Erythroblast (primary cell): ENCODE measurements at regions not wholly inside any gene's neighbourhood (a gene's known extent, or its start where the extent isn't known, plus 50 kb on each side); places are given as distances from the start of the nearest gene placed in this dataset.

Experiments
- DNase-seq, 2 experiments: peaks; one replicate each; lab custom pipeline; 2025; lab: John Stamatoyannopoulos, UW
- GATA1 ChIP-seq: IDR thresholded peaks from 2 replicates; pipeline ENCODE4 v1.6.1; 2011; ENCODE audit warnings: low read depth, mild to moderate bottlenecking, control low read depth, low read length, moderate library complexity
- POLR2A ChIP-seq: IDR thresholded peaks from 2 replicates; pipeline ENCODE4 v1.6.1; 2011; ENCODE audit warnings: mild to moderate bottlenecking, low read length

DNA sequence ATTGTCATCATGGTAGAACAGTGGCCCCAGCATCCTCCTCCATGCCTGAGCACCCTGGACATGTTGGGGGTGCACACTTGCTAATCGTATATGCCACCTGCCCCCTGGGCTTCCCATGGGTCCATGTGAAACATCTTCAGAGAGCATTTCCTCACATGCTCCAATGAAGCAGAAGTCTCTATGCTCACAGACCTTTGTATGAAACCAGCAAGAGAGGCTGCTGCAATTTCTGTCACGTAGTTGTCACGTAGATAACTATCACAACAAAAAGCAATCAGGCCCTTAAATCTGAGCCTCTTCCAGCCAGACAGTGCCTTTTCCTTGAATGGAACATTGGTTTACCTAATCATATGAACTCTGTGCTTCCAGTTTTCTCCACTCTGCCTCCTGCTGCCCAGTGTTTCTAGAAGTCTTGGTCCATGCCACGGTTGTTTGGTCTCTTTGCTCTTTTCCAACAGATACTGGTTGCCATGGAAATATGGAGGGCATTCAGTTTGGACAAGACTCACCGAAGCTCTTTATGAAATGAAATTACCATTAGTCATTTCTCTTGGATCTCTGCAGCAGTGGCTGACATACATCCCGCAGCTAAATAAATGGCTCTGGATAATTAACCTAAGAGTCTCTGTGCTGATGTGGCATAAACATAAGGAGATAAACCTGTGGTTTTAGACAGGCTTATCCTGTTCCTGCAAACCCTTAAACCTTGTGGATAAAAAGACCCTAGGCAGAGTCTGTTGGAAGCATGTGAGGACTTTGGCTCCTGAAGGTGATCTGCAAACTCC, 172.8 kb upstream of the SYNDIG1 start:
- DNase-seq: no peak
- TF ChIP-seq POLR2A: no peak
- no peak for TF ChIP-seq GATA1

DNA sequence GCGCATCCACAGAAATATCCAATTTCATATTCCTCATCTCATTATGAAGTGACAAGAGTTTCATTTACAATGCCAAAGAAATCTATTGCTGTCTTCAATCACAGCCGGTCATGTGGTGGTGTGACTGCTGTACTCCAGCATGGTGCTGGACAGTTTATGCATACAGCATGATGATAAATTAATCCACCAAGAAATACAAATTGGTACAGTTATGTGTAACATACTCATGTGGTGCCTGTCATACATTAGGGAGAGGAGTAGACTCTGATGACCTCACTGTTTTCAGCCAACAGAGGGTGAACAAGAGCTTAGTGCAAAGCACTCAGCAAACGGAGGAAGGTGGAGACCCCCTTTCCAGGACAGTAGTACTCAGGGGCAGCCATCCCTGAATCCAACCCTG, 178.4 kb upstream of the SYNDIG1 start:
- no peak for DNase-seq
- TF ChIP-seq POLR2A: no peak
- no peak for TF ChIP-seq GATA1

DNA sequence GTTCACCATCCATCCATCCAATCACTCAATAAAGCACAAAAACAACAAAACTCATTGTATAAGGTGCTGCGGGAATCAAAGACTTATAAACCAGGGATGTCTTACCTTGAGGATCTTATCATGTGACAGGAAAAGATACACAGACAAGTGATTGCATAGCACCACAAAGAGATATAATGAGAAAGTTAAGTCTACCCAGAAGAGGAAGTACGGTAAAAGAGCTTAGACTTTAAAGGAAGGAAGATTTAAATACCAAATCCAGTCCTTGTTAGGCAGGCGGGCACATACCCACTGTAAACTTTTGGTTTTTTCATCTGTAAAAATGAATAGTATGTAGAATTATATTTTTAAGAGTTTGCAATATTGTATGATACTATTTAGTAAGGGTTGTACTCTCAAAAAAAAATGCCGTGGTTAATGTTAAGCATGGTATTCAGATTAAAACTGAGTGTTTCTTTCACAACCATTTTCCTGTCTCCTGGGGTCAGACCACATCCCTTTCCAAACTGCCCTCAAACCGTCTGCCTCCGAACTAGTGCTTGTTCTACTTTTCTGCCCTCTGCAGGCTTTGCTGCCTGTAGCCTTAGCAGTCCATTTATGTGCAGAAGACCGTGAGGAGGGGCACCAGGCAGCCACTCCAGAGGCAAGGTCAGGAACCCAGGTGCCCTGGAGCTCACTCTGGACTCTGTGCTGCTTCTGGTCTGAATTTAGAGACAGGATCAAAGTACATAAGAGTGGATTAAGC, 179.5 kb upstream of the SYNDIG1 start:
- no peak for DNase-seq
- TF ChIP-seq GATA1 (no peak), POLR2A (no peak)

DNA sequence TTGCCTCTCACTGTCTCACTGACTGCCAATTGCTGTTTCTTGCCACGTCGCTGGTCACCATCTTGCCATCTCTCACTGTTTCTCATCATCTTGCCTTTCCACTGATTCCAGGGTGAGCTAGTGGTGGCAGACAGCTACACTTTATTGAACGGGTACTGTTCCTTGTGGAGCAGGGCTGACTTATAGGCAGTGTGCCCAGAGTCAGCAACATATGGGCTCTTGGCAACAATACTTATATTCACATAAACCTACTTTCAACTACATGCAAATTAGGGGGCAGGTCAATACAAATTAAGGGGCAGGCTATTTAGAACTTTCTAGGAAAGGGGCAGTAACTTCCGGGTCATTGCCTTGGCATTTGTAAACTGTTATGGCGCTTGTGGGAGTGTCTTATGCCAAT, 186.2 kb upstream of the SYNDIG1 start:
- TF ChIP-seq POLR2A (no peak), GATA1 (no peak)
- no peak for DNase-seq

DNA sequence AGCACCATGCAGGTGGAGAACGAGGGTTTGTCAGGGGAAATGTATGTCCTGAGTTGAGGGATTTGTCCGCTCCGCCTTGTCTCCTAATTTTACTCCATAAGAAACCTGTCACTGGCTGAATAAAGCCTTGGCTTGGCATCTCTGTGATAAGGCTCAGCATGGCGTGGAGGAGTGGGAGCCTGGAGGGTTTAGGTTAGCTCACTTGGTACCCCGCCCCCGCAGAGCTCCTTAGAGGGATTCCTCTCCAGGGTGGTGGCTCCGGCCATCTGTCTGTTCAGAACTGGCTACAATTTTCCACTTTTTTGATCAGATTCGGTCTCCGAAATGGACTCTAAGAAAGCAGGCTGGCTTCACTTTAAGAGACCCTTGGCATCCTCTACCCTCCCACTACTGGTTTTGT, 192.2 kb upstream of the SYNDIG1 start:
- no peak for DNase-seq
- TF ChIP-seq GATA1: no peak
- no peak for TF ChIP-seq POLR2A

DNA sequence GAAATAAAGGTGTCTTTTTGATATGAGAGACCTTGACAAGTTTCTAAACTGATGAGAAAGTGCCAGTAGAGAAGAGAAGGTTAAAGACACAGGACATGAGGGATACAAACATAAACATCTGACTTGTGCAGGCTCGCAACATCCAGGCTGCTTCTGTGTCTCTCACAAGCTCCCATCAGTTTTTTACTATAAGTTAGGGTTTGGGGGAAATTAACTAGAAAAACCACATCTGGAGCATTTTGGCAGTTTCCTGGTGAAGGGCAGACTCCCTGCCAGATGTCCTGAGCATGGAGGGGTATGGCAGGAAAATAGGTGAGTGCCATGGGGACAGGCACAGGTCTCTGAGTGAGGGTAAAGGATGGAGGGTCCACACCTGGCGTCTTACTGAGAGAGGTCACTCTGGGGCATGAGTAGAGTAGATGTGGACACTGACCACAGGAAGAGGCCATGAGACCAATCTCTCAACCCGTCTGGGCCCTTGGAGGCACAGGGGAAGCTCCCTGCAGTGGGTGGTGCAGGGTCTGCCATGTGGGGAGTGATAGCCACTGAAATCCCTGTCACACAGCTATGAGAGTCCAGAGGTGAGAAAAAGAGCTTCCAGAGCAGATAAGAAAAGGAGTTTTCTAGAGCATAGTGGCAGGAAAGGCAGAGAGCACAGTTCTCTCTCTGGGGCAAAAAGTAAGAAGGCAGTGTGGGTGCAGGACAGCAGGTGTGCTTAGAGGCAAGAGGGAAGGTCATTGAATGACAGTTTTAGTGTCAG, 193.3 kb upstream of the SYNDIG1 start:
- TF ChIP-seq POLR2A (no peak), GATA1 (no peak)
- no peak for DNase-seq

DNA sequence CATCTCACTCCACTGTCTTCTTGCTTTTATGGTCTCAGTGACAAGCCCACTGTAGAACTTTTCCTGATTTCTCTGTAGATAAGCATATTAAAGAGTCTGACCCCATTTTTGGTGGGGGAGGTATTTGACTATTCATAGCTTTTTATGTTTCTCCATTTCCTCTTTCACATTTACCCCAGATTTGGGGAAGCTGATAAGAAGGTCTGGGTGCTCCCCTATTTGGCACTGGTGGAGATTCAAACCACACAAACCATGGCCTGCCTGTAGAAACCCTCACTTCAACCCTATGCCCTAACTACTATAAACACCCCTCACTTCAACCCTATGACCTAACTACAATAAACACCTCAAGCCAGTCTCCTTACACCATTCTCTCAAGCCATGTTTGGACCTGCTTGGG, 196.2 kb upstream of the SYNDIG1 start:
- no peak for DNase-seq
- TF ChIP-seq POLR2A: no peak
- no peak for TF ChIP-seq GATA1

DNA sequence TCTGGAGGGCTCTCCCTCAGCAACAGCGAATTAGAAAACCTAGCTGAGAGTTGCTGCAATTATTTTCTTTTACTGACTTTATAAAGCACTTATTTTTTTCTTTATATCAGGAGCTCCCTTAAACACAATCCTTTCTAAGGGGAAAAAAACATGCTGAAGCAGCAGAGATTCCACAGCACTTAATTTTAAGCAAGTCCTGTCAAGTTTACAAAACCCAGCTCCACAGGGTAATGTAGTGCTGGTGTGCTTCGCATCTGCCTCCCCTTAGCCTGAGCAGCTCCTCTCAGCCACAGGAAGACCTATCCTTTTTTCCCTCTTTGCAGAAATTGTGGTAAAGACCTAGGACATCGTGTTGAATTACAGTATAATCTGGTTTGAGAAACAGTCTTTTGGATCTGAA, 208.1 kb upstream of the SYNDIG1 start:
- TF ChIP-seq GATA1: no peak
- no peak for TF ChIP-seq POLR2A
- DNase-seq: no peak

DNA sequence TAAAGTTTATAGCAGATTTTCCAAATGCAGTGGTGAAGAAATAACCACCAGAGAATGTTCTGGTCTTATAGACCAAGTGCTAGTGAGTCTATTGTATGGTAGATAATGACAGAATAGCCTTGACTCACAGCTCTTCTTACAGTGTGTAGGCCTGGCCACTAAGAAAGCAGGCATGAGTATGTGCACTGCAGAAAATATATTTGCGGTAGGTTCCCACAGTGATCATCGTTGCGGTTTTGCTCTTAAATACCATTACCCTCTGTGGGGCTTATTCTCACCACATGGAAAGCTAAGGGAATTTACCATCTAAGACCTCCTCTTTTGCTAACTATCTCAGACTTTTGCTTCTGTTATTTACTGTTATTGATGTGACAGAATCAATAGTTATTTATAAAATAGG, 212.3 kb upstream of the SYNDIG1 start:
- DNase-seq: no peak
- TF ChIP-seq POLR2A (no peak), GATA1 (no peak)

DNA sequence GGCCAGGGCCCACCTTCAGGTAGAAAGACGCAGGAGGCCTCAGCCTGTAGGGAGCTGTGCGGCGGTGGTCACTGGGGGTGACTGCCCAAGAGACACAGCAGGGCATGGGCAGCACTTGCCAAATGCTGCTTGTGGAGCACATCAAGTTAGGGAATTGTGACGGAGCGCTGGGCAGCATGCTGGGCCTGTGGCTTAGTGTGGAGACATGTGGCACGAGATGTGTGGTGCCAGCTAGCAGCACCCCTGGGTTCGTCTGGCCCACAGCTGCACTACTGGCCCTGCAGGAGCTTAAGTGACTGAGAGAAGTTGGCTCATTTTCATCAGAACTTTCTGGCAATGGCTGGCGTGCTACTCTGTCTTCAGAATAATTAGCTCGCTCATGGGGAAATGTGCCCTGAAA, 213.1 kb upstream of the SYNDIG1 start:
- TF ChIP-seq GATA1 (no peak), POLR2A (no peak)
- no peak for DNase-seq

DNA sequence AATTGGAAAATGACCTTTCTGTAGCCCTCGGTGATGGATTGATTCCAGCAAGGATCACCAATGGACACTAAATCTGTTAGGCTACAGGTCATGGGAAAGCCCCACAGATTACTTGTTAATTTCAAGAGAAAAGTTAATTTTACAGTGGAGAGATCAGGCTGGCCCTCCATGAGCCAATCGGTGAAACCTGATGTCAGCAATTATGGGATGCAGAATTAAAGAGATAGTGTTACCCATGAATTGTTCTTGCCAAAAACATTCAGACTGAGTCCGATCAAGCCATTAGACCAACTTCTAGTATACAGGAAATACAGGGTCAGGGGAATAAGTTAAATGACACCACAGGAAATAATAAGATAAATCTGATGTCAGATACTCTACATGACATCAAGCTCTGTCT, 214.9 kb upstream of the SYNDIG1 start:
- TF ChIP-seq GATA1 (no peak), POLR2A (no peak)
- DNase-seq: no peak

DNA sequence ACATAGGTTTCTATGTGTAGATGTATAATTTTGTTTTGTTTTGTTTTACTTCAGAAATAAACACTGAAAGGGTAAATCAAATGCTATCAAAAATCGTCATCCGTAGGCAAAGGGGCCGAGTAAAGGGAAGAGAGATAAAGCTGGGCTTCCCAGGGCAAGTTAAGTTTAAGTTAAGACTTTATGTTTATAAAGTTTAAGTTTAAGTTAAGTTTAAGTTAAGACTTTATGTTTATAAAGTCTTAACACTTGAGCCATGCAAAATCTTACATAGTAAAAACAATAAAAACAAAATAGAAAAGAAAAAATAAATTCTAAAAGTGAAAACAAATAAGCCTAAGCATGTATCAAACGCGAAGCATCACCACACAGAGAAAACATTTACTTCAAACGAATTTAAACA, 216.1 kb upstream of the SYNDIG1 start:
- no peak for DNase-seq
- TF ChIP-seq GATA1 (no peak), POLR2A (no peak)

DNA sequence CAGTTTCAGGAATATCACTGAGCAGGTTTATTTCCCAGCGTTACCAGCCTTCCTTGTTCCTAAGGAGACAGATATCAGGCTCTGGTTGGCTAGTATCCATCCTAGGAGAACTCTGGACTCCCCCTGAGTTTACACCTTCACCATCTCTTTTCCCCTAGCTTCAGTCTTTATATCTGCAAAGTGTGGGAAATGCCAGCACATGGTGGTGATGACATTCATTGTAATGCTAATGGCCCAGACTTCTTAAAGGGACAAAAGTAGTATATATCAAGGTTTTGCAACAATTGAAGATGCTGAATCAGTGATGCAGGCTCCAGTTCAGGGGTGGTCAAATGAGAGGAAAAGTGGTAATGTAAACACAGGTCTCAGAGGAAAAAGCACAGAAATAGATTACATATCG, 224.3 kb upstream of the SYNDIG1 start:
- no peak for DNase-seq
- TF ChIP-seq GATA1: no peak
- TF ChIP-seq POLR2A: no peak

DNA sequence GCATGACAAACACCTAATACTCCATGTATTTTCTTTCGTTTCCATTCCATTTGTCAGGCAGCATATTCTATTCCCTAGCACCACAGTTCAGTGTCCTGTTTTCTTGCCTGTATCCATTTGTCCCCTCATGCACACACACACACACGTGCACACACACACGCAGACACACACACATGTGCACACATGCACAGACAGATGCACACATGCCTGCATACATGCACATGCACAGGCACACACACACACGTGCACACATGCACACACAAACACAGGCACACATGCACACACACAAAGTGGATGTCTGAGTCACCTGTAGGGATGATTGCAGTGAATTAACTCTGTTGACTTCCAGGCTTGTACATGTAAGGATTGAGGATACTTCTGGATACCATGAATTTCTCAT, 226.7 kb upstream of the SYNDIG1 start:
- TF ChIP-seq GATA1: no peak
- TF ChIP-seq POLR2A: no peak
- DNase-seq: no peak

DNA sequence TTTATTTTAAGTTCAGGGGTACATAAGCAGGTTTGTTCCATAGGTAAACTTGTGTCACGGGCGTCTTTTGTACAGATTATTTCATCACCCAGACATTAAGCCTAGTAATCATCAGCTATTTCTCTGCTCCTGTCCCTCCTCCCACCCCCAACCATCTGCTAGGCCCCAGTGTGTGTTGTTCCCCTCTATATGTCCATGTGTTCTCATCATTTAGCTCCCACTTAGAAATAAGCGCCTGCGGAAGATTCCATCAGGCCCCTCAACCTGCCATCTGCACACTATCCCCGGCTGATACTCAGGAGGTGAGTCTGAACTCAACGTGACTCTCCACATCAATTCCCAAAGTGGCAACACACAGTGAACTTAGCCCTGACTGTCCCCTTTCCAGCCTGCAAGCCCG, 228.0 kb upstream of the SYNDIG1 start:
- no peak for DNase-seq
- TF ChIP-seq GATA1 (no peak), POLR2A (no peak)
